Right ventricle myocardium inferior (tissue), 1 donor: ENCODE measurements at regions not wholly inside any gene's neighbourhood (a gene's known extent, or its start where the extent isn't known, plus 50 kb on each side); places are given as distances from the start of the nearest gene placed in this dataset.

ENCODE experiments used
- ATAC-seq: fragments of 200-7000 bp; cut with Tn5 transposase; one replicate; pipeline ENCODE4 v1.9.1; 2020; ENCODE audit warnings: mild to moderate bottlenecking, moderate library complexity
- DNase-seq: peaks from one replicate; pipeline ENCODE4 v3.0.0; 2021; ENCODE audit errors: missing footprints
- intact Hi-C: fragments of 100-400 bp; cut with DNase I; formaldehyde crosslinking; loops from one replicate; pipeline ENCODE4 v1.11.0; 2022
- donor health status: DM: no; HTN: yes; CAD: no; lungs with severe emphysema.

DNA sequence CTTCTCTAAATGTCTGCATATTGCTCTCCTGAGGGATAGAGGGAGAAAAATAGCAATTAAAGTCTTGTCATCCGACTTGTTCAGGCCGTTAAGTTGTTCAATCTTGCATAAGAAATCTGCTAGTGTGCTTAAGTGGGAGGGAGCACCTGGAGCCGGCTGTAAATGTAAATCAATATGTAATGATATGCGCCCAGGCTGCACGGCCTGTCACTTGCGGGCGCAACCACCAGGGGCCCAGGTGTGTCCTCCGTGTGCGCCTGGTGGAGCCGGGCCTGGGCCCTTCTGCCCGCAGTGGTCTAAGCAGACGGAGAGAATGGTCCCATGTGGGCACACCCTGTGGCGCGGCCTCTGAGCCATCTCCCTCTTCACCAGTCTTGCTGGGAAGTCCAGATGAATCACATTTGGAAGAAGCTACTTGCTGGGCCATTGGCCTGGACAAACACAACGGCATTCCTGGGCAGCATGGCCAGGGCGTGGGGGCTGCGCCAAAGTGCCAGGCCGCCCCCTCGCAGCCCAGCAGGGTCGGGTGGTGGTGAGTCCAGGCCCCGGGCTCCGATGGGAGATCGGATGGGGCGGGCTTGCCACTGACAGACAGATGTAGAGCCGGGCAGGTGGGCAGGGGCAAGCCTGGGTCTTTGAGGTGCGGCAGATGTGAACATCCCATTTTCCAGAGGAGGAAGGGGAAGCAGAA lies 193.3 kb upstream of the C14orf180 start:
- peak; percentile 33 for DNase-seq
- no peak for ATAC-seq
- intact Hi-C loops, result no loop called here

DNA sequence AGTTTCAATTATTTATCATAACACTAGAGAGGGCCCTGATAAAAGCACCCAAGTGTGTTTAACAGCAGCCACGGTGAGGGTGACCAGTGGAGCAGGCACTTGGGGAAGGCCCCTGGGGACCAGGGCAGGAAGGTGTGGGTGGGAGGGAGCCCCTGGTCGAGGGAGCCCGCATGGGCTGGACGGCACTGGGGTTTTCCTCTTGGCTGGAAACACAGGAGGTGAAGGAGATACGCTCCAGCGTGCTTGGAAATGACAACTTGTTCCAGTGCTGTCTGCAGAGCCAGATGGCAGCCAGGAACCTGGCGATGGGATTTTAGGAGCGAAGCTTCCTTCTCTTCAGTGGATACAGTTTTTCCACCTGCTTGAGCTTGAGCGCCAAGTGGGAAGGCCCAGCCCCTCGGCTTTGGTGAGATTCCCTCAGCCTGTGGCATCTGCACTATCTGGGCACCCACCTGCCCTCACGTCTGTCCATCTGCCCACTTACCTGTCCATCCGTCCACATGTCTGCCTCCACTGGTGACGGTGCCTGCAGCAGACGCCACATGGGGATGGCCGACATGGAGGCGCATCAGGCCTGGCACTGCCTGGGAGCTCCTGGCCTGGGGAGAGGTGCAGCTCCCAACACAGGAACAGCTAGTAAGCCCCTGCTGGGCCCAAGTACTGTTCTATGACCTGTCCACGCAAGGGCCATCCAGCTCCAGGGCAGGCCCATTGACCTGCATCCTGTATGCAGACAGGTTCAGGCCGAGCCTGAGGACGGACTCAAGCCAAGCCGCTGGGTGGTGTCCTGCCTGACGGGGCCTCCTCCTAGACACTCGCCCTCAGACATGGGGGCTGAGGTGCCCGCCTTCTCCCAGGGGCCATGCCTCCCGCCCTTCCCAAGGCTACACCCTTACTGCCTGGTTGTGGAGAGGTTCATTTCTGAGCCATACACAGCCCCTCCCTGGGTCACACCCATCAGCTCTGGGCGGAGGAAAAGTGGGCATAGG lies 192.2 kb upstream of the C14orf180 start:
- intact Hi-C loops, result no loop called here
- DNase-seq (peak; percentile 33), ATAC-seq (no peak)

DNA sequence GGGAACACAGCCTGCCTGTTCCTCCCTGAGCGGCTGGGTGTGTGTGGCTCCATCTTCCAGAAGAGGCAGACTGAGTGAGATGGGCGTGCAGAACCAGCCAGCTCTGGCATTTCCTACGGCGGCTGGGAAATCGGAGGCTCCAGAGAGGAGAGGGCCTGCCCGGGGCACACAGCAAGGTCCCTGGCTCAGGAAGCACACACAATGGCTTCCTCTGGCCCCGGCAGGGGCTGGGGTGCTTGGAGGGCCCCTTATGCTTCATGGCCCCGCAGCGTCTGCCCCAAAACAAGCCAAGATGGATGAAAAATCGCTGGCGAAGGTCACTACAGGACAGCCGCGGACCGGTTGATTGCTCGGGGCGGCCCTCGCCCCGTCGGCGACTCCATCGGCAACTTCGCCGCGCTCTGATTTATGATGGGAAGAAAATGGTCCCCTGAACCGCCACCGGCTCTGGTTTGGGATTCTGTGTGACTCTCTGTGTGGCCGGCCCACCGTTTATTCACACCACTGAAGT lies 191.5 kb upstream of the C14orf180 start:
- DNase-seq (peak; percentile 55), ATAC-seq (no peak)
- intact Hi-C loops, result no loop called here

GRCh38 chr14:104388541-104389325 lies 190.8 kb upstream of the C14orf180 start:
- intact Hi-C loops, result no loop called here
- ATAC-seq, result no peak
- peak; percentile 55 for DNase-seq

DNA sequence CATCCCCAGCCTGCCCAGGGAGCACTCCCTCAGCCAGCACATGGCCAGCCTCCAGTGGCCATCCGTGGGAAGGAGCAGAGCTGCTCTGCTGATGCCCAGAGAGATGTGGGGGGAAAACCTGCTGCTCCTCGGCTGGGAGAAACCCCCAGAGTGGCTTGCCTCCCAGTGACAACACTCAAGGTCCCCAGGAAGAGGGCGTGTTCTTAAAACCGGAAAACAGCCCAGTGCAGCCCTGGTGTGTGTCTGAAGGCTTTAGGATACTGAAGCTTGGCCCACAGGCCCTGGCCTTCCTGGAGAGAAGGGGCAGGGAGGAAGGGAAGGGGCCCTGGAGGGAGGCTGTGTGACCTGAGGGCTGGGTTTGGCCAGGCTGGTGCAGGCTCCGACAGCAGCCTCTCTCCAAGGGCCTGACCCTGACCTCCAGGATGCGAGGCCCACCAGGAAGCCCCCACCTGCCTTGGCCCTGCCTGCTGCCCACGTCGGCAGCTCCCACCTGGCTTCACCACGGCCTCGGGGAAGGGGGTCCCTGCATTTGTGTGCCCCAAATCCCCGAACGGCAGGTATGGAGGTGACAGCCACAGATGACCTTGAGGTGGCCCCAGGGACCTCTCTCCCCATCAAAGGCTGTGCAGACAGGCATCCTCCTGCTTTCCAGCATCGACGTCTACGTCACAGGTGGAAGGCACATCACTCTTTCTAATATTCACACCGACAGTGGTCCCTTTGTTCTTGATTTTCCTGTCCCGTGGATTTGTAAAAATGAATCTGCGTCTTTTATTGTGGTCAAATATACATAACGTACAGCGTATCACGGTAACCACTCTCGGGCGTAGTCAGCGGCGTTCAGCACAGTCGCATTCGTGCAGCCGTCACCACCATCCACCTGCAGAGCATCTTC lies 190.0 kb upstream of the C14orf180 start:
- DNase-seq (peak; percentile 30), ATAC-seq (no peak)
- intact Hi-C loops, result no loop called here

DNA sequence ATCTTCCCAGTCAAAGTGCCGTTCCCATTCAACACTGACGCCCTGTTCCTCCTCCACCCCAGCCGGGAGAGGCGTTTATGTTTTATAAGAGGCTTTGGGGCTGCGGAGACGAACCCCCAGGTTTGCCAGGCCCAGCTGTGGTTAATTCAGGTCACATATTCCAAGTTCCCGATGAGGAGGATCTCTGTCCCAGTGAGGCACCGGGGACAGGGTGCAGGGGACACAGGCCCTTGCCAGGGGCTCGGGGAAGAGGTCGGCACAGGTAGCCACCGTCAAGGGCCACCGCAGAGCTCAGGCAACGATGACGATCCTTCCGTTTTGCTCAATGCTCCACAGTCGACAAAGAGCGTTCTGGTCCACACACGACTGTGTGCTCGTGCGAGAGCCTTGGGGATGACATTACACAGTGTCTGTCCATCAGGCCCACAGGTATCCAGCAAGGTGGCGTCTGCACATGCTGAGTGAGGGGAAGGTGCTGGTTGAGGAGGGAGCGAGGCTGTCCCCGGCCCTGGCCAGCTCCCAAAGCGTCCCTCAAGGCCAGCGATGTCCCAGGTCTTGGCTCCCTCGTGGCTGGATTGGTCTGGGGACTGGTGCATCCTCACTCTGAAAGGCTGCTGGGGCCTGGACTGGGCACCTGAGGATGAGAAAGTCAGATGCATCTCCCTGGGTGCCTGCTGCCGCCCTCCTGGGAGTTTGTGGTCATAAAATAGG lies 189.2 kb upstream of the C14orf180 start:
- intact Hi-C loops, result no loop called here
- peak; percentile 56 for DNase-seq
- no peak for ATAC-seq

- intact Hi-C loops, result no loop called here
- DNase-seq, result peak; percentile 56
Observed at GRCh38 chr14:104390941-104391901, 188.3 kb upstream of the C14orf180 start.

DNA sequence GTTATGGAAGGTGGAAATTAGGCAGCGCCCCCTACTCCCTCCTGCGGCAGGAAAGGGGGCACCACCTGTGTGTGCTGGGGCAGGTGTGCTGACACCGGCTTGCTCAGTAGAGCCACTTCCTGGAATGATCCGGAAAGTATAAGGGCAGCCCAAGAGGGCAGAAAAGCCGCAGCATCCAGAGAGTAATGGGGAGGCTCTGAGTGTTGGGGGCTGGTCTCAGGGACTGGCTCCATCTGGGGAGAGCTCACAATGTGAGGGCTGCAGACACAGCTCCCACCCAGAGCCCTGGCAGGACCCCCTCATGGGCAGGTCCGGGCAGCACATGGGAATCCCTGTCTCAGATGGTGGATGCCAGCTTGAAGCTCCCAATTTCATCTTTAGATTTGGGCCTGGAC lies 187.6 kb upstream of the C14orf180 start:
- ATAC-seq (no peak), DNase-seq (no peak)
- intact Hi-C loops, result no loop called here

More at GRCh38 chr14:104390941-104391901, 188.3 kb upstream of the C14orf180 start:
- ATAC-seq, result no peak

DNA sequence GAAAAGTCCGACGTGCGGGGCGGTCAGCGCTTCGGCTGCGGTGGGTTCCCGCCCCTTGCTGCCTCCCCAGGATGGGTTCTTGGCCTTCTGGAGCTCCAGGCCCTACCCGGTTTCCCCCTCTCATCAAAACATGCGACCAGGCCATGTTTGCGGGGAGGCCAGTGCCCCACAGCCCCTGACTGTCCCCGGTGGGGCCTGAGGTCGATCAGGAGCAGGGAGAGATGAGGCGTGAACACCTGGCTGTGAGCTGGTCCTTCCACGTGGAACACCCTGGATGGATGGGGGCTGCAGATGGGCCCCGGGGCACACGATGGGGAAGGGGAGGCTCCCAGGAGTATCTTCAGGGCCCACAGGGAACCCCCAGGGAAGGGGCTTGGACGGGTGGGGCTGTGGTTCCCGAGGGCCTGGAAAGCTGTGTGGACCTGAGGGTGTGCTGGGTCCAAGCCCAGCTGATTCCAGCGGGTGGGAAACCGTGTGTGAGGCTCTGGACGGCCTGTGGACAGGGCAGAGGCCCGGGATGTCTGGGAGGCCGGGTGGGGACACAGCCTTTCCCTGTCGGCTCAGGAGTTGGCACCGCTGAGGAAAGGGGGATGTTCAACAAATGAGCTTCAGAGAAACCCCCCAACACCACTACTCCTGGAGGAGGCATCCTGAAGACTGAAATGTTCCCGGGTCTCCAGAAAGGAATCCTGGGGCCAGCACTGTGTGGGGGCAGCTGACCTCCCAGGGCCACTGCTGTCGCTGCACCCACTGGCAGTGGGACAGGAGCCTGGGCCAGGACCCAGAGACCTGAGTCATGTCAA lies 187.0 kb upstream of the C14orf180 start:
- ATAC-seq, result no peak
- DNase-seq, result no peak
- intact Hi-C loops, result no loop called here

GRCh38 chr14:104393199-104393897 lies 186.2 kb upstream of the C14orf180 start:
- intact Hi-C loops, result no loop called here
- peak; percentile 14 for ATAC-seq
- peak; percentile 79 for DNase-seq

DNA sequence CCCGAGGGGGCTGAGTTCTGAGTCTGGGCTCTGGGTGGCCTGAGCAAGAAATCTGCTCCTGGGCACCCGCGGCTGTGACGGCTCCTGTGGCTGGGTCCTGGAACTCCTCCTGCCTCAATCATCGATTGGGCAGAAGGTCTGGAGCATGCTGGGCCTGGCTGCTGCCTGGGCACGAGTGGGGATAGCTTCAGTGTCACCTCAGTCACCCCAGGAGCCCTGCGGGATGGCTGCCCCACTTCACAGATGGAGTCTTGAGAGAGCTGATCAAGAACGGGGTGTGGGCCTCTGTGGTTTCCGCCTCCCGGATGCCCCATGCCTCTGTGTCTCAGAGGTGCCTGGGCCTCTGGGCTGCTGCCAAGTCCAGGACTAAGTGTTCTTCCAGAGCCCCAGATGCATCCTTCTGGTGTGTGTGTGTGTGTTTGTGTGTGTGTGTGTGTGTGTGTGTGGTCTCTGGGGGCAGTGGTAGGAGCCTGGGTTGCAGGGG lies 185.6 kb upstream of the C14orf180 start:
- DNase-seq, result peak; percentile 73
- intact Hi-C loops, result no loop called here
- peak; percentile 41 for ATAC-seq

- DNase-seq, result no peak
- no peak for ATAC-seq
- intact Hi-C loops, result no loop called here
Observed at GRCh38 chr14:104394409-104394851, 185.1 kb upstream of the C14orf180 start.

DNA sequence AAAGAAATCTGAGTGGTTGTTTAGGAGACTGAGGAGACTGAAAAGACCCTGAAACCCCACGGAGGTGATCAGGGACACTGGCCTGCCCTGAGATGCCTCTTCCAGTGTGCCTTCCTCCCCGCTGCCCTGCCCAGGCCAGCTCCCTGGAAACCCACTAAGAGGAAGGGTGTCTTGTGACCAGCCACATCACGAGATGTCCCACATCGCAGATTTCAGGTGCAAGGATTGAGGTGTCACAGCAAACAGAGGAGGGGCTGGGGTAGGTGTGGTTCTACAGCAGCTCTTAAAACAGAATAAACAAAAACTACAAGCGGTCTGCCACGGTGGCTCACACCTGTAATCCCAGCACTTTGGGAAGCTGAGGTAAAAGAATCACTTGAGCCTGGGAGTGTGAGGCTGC lies 184.3 kb upstream of the C14orf180 start:
- intact Hi-C loops, result no loop called here
- DNase-seq, result no peak
- ATAC-seq, result no peak

GRCh38 chr14:104395941-104396681 lies 183.5 kb upstream of the C14orf180 start:
- intact Hi-C loops, result no loop called here
- DNase-seq (peak; percentile 62), ATAC-seq (no peak)
